Adrenal gland (tissue), 9 donors: ENCODE measurements at regions not wholly inside any gene's neighbourhood (a gene's known extent, or its start where the extent isn't known, plus 50 kb on each side); places are given as distances from the start of the nearest gene placed in this dataset.

ENCODE experiments used
- DNase-seq, 7 donors: peaks; one replicate each; pipeline ENCODE4 v3.0.0-alpha.2; 2019 to 2020
- H3K27ac ChIP-seq, 5 donors: fragments of 200-600 bp; sonication (generic) in 4 of 5; 1 replicate in 3 of 5; 2 replicates in 2 of 5; pipeline versions ENCODE4 v1.5.1 to v1.8.0; 2016 to 2020; ENCODE audit warnings: mild to moderate bottlenecking in 1 of 5
- H3K27me3 ChIP-seq: fragments of 200-600 bp; 2 replicates; pipeline ENCODE4 v1.8.0; 2021
- H3K36me3 ChIP-seq, 2 donors: fragments of 200-600 bp; replicated peaks in 1 of 2; 1 replicate in 1 of 2; 2 replicates in 1 of 2; pipeline versions ENCODE4 v1.5.1 to v1.8.0; 2018 to 2022
- H3K4me1 ChIP-seq, 2 donors: fragments of 200-600 bp; replicated peaks in 1 of 2; 1 replicate in 1 of 2; 2 replicates in 1 of 2; pipeline versions ENCODE4 v1.5.1 to v1.8.0; 2018 to 2021
- H3K4me3 ChIP-seq, 4 donors: fragments of 200-600 bp; sonication (generic) in 3 of 4; one replicate each; pipeline ENCODE4 v1.5.1; 2016 to 2018
- H3K9me3 ChIP-seq, 3 donors: fragments of 200-600 bp; sonication (generic) in 1 of 3; replicated peaks in 1 of 3; 1 replicate in 2 of 3; 2 replicates in 1 of 3; pipeline versions ENCODE4 v1.5.1 to v1.8.0; 2016 to 2021
- POLR2A ChIP-seq, 2 donors: fragments of 450-650 bp; IDR thresholded peaks; one replicate each; pipeline ENCODE4 v1.6.1; 2017; ENCODE audit warnings: antibody characterized with exemption in 2 of 2, mild to moderate bottlenecking in 2 of 2, moderate library complexity in 1 of 2
- WGBS, 4 donors: extraction: QIAGEN DNeasy Blood & Tissue Kit in 2 of 4; methylation state at CpG; one replicate each; pipeline versions ENCODE4 v1.1.5 to v1.1.7; 2013 to 2017; 5-methylcytosine and 5-hydroxymethylcytosine counted together
- intact Hi-C, 2 donors: fragments of 100-400 bp; cut with DNase I; formaldehyde crosslinking; loops; one replicate each; pipeline versions ENCODE4 v1.14.1 to v1.15.0; 2022 to 2023
- TF ChIP-seq, protein P1 (sequence below), 6 experiments: fragments of 450-650 bp in 4 of 6; fragments of 200-600 bp in 2 of 6; sonication (generic) in 1 of 6; IDR thresholded peaks; 1 replicate in 5 of 6; 2 replicates in 1 of 6; pipeline versions ENCODE4 v1.5.1 to v1.8.0; 2016 to 2021; ENCODE audit warnings: antibody characterized with exemption in 6 of 6, mild to moderate bottlenecking in 2 of 6, moderate library complexity in 1 of 6
- donor health status: healthy with polysubstance abuse.
- donor health status: Bipolar disorder and iron deficiency.
- donor health status: DM: yes; HTN: yes; CAD: no.
- donor health status: DM: no; HTN: no; CAD: no.
- donor health status: DM: no; HTN: no; CAD: no.

DNA sequence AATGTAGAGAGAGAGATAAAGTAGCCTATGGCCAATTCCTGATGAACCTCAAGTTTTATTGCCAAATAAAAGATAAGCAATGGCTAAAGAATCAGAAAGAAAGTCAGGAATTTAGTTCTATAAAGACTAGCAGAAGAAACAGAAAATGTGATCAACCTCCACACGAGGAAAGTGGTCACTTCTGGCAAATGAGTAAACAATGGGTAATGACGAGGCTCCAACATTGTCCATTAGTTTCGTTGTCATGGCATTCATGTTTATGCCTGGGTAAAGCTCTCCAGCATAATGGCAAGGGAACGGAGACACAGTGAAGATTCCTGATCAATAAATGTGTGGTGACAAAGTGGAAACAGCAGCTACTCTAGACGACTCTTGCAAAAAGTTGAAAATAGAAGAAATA is 341.8 kb upstream of the CTNND2 start:
- intact Hi-C loops: no loop called here

DNA sequence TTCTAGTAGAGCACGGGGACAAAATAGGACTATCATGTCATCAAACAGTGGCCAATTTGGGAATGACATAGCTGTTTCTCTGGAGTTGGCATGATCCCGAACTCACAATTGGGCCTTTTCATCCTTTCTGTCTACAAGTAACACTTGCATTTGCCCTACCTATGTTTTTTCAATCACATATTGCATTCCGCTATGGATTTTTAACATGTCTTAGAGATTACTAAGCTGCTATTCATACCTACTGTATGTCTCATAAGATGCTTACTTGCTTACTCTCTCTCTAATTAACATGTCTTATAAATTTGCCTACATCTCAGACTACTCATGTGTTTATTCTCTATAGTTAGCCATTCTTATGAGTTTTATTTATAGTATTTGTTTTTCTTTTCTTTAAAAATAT is 341.2 kb upstream of the CTNND2 start:
- Histone ChIP-seq H3K9me3 (no peaks in the 10 kb centered on the region), H3K4me1 (no peaks in the 10 kb centered on the region), H3K36me3 (no peaks in the 10 kb centered on the region), H3K27ac (no peak overlapping the region), H3K27me3 (no peaks in the 10 kb centered on the region), H3K4me3 (no peak overlapping the region)
- WGBS, 4 donors: 78 to 90% (median 81%) methylated on average over 3 of the region's 3 CpGs
- TF ChIP-seq, protein P1, sequence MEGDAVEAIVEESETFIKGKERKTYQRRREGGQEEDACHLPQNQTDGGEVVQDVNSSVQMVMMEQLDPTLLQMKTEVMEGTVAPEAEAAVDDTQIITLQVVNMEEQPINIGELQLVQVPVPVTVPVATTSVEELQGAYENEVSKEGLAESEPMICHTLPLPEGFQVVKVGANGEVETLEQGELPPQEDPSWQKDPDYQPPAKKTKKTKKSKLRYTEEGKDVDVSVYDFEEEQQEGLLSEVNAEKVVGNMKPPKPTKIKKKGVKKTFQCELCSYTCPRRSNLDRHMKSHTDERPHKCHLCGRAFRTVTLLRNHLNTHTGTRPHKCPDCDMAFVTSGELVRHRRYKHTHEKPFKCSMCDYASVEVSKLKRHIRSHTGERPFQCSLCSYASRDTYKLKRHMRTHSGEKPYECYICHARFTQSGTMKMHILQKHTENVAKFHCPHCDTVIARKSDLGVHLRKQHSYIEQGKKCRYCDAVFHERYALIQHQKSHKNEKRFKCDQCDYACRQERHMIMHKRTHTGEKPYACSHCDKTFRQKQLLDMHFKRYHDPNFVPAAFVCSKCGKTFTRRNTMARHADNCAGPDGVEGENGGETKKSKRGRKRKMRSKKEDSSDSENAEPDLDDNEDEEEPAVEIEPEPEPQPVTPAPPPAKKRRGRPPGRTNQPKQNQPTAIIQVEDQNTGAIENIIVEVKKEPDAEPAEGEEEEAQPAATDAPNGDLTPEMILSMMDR (IDR thresholded peaks at IDR 0.05): no peak
- TF ChIP-seq POLR2A (IDR thresholded peaks at IDR 0.05): no peak
- DNase-seq: no peak
- intact Hi-C loops: no loop called here

More for the DNA sequence above, 341.8 kb upstream of the CTNND2 start:
- H3K4me1 ChIP-seq: no peaks in the 10 kb centered on the region
- no peaks in the 10 kb centered on the region for H3K9me3 ChIP-seq
- H3K27ac ChIP-seq: no peak overlapping the region
- H3K4me3 ChIP-seq: no peak overlapping the region
- TF ChIP-seq, protein P1 (IDR thresholded peaks at IDR 0.05): no peak
- no peak for TF ChIP-seq POLR2A (IDR thresholded peaks at IDR 0.05)
- no peaks in the 10 kb centered on the region for H3K27me3 ChIP-seq
- 68 to 76% (median 68%) methylated on average over 5 of the region's 5 CpGs for WGBS, 4 donors
- H3K36me3 ChIP-seq: no peaks in the 10 kb centered on the region
- DNase-seq: no peak

DNA sequence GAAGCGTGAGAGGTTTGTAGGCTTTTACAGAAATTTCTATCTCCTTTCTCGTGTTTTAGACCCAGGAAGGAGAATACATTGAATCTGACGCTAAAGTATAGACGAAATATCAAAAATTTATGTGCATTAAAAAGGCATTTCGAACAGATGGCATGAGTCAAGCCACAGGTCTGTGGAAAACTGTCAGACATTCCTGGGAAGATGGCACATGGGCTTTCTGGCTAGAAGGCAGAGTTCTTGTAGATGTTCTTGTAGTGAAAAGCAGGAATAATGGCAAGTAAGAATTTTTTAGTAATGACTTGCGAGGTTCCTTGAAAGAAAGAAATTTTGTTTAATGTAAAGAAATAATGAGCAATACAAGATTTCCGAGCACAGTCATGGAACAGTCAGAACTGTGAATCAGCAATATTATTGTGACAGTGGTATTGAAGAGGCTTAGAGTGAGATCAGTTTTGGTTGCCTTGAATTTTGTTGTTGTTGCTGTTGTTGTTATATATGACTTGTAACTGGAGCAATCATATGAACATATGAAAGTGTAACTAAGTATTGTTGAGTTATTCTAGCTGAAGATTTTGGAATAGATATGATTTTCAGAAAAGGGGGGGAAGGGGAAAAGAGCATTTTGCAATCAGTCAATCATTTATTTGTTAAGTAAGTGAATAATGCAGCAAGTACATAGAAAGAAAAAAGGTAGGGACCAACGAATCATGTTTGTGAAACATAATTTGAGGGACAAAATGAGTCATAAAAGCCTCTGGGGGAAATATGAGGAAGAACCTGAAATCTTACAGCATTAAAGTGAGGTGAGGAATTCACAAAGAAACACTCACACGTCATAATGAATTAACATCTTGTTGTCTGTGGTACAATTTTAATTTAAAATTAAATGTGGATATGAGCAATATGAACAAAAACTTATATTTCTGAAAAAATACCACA is 339.0 kb upstream of the CTNND2 start:
- intact Hi-C loops: no loop called here
- Histone ChIP-seq H3K27me3 (no peaks in the 10 kb centered on the region), H3K27ac (no peak overlapping the region), H3K36me3 (no peaks in the 10 kb centered on the region), H3K4me3 (no peak overlapping the region), H3K9me3 (no peaks in the 10 kb centered on the region), H3K4me1 (no peaks in the 10 kb centered on the region)
- no peak for DNase-seq
- WGBS, 4 donors: 59 to 68% (median 64%) methylated on average over 9 of the region's 9 CpGs
- no peak for TF ChIP-seq POLR2A (IDR thresholded peaks at IDR 0.05)
- TF ChIP-seq, protein P1 (IDR thresholded peaks at IDR 0.05): no peak

DNA sequence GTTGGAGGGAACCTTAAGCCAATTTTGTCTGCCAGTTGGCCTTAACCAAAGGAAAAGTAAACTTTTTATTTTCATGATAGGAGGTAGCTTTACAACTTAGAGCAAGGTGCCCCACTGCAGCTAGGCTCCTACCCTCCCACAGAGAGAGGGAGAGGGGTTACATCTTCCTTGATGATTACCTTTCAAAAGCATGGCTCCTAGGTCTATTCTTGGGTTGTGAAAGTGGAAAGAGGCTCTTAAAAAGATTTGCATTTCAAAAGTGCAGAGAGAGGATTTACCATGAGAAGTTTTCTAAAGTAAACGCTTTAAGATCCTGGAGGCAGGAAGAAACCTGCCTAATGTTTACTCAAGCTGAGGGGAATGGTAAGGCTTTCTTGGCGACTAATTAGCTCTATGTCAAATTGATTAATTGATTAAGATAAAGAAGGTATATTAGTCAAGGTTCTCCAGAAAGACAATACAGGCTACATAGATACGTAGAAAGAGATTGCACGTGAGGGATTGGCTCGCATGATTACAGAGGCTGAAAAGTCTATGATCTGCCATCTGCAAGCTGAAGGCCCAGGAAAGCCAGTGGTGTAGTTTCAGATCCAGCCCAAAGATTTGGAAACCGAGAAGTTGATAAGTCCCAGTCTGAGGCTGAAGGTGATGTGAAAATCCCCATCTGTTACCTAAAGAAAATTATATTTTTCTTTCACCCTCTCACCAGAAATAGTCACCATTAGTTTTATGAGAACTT is 333.8 kb upstream of the CTNND2 start:
- Histone ChIP-seq H3K4me1 (no peaks in the 10 kb centered on the region), H3K9me3 (no peaks in the 10 kb centered on the region), H3K4me3 (no peak overlapping the region), H3K27ac (no peak overlapping the region), H3K36me3 (no peaks in the 10 kb centered on the region), H3K27me3 (no peaks in the 10 kb centered on the region)
- TF ChIP-seq, protein P1 (IDR thresholded peaks at IDR 0.05): no peak
- no peak for TF ChIP-seq POLR2A (IDR thresholded peaks at IDR 0.05)
- intact Hi-C loops: no loop called here
- DNase-seq: no peak
- WGBS, 4 donors: 23 to 40% (median 28%) methylated on average over 6 of the region's 6 CpGs
